SK-N-SH treated with all-trans-retinoic acid at 6 μM for 48 hours (cell line): ENCODE measurements at regions not wholly inside any gene's neighbourhood (a gene's known extent, or its start where the extent isn't known, plus 50 kb on each side); places are given as distances from the start of the nearest gene placed in this dataset.

Source experiments
- BACH2 ChIP-seq: fragments of 250-450 bp; sonication (Bioruptor Pico); IDR thresholded peaks from 2 replicates; pipeline ENCODE4 v1.9.0; 2021; ENCODE audit warnings: mild to moderate bottlenecking, borderline replicate concordance
- ESRRG ChIP-seq: fragments of 250-450 bp; sonication (Bioruptor Pico); IDR thresholded peaks from 2 replicates; pipeline ENCODE4 v1.6.1; 2021; ENCODE audit warnings: mild to moderate bottlenecking
- ISL1 ChIP-seq: fragments of 250-450 bp; sonication (Bioruptor Pico); IDR thresholded peaks from 2 replicates; pipeline ENCODE4 v2.1.2; 2022; ENCODE audit warnings: mild to moderate bottlenecking, moderate library complexity
- PATZ1 ChIP-seq: fragments of 250-450 bp; sonication (Bioruptor Pico); IDR thresholded peaks from 2 replicates; pipeline ENCODE4 v1.8.0; 2020; ENCODE audit warnings: mild to moderate bottlenecking, moderate library complexity, borderline replicate concordance
- PPARA ChIP-seq: fragments of 250-450 bp; sonication (Bioruptor Pico); IDR thresholded peaks from 2 replicates; pipeline ENCODE4 v1.5.0; 2020; ENCODE audit warnings: mild to moderate bottlenecking, borderline replicate concordance
- ZFP30 ChIP-seq: fragments of 450-650 bp; formaldehyde crosslinking; IDR thresholded peaks from 2 replicates; pipeline ENCODE4 v1.5.0; 2022; ENCODE audit warnings: mild to moderate bottlenecking, moderate library complexity
- TF ChIP-seq, protein P1 (sequence below): fragments of 250-450 bp; sonication (Bioruptor Pico); IDR thresholded peaks from 2 replicates; pipeline ENCODE4 v1.5.1; 2020; ENCODE audit warnings: low read depth, mild to moderate bottlenecking, moderate library complexity
- TF ChIP-seq, protein P2 (sequence below): fragments of 250-450 bp; sonication (Bioruptor Pico); IDR thresholded peaks from 2 replicates; pipeline ENCODE4 v1.5.1; 2021; ENCODE audit warnings: mild to moderate bottlenecking, moderate library complexity

DNA sequence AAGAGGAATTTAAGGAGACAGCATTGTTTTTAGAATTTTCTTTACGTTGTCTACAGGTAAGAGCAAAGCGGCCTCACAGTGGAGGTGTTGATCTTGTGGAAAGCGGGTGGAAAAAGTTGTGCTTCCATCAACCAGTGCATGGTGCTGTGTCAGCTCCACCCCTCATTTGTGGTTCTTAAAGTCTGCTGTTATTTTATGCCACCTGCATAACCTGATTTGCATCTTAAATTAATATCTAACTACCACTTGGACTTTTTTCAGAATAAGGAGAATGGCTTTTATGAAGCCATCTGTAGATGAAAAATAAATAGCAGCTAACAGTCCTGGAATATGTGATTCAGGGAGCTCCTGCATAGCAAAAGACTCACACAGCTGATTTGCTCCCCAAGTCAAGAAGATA lies 135.1 kb downstream of the SNAPC1 start:
- TF ChIP-seq ESRRG = no peak
- no peak for TF ChIP-seq ISL1
- TF ChIP-seq, protein P1, sequence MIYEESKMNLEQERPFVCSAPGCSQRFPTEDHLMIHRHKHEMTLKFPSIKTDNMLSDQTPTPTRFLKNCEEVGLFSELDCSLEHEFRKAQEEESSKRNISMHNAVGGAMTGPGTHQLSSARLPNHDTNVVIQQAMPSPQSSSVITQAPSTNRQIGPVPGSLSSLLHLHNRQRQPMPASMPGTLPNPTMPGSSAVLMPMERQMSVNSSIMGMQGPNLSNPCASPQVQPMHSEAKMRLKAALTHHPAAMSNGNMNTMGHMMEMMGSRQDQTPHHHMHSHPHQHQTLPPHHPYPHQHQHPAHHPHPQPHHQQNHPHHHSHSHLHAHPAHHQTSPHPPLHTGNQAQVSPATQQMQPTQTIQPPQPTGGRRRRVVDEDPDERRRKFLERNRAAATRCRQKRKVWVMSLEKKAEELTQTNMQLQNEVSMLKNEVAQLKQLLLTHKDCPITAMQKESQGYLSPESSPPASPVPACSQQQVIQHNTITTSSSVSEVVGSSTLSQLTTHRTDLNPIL (CRISPR knock-in tag) = no peak
- TF ChIP-seq PATZ1 (CRISPR knock-in tag) = no peak
- no peak for TF ChIP-seq BACH2 (CRISPR knock-in tag)
- no peak for TF ChIP-seq PPARA (CRISPR knock-in tag)
- TF ChIP-seq, protein P2, sequence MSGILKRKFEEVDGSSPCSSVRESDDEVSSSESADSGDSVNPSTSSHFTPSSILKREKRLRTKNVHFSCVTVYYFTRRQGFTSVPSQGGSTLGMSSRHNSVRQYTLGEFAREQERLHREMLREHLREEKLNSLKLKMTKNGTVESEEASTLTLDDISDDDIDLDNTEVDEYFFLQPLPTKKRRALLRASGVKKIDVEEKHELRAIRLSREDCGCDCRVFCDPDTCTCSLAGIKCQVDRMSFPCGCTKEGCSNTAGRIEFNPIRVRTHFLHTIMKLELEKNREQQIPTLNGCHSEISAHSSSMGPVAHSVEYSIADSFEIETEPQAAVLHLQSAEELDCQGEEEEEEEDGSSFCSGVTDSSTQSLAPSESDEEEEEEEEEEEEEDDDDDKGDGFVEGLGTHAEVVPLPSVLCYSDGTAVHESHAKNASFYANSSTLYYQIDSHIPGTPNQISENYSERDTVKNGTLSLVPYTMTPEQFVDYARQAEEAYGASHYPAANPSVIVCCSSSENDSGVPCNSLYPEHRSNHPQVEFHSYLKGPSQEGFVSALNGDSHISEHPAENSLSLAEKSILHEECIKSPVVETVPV = no peak
- no peak for TF ChIP-seq ZFP30 (CRISPR knock-in tag)
